ENCODE measurements at regions not wholly inside any gene's neighbourhood (a gene's known extent, or its start where the extent isn't known, plus 50 kb on each side); places are given as distances from the start of the nearest gene placed in this dataset.

- ChIA-PET CTCF (interaction anchor here (1.0 kb wide), 1 partner anchor 13 kb away, joined by 3 read pairs; no protein-coding TSS in a partner anchor), POLR2A (no interaction called here)
- TF ChIP-seq CTCF (IDR thresholded peaks at IDR 0.05; ENCODE audit: control extremely low read depth, extremely low read depth, low read depth, missing control alignments): no peak
- no peak for DNase-seq (ENCODE audit: extremely low spot score)
Measured at GRCh38 chr2:7956126-7956689, 725.6 kb upstream of the ID2 start.

- POLR2A ChIA-PET: no interaction called here
- no peak for DNase-seq (ENCODE audit: extremely low spot score)
- no peak for TF ChIP-seq CTCF (IDR thresholded peaks at IDR 0.05; ENCODE audit: control extremely low read depth, extremely low read depth, low read depth, missing control alignments)
- CTCF ChIA-PET: no interaction called here
Measured at GRCh38 chr2:7961550-7961949, 720.3 kb upstream of the ID2 start.

GRCh38 chr2:7962161-7962560 lies 719.7 kb upstream of the ID2 start:
- CTCF ChIA-PET: interaction anchor here (0.7 to 1.5 kb wide), 2 partner anchors 10 kb away, joined by 3 read pairs; no protein-coding TSS in a partner anchor
- no peak for TF ChIP-seq CTCF (IDR thresholded peaks at IDR 0.05; ENCODE audit: control extremely low read depth, extremely low read depth, low read depth, missing control alignments)
- DNase-seq (ENCODE audit: extremely low spot score): no peak
- POLR2A ChIA-PET: no interaction called here

GRCh38 chr2:7963787-7964186 lies 718.1 kb upstream of the ID2 start:
- POLR2A ChIA-PET: no interaction called here
- no peak for TF ChIP-seq CTCF (IDR thresholded peaks at IDR 0.05; ENCODE audit: control extremely low read depth, extremely low read depth, low read depth, missing control alignments)
- no peak for DNase-seq (ENCODE audit: extremely low spot score)
- CTCF ChIA-PET: interaction anchor here (1.5 kb wide), 1 partner anchor 8 kb away, joined by 3 read pairs; no protein-coding TSS in a partner anchor

GRCh38 chr2:7966032-7966431 lies 715.8 kb upstream of the ID2 start:
- POLR2A ChIA-PET: no interaction called here
- CTCF ChIA-PET: no interaction called here

GRCh38 chr2:7967707-7968405 lies 714.0 kb upstream of the ID2 start:
- ChIA-PET CTCF (interaction anchor here (1.2 to 1.7 kb wide), 2 partner anchors 9 to 19 kb away, joined by 4 read pairs; no protein-coding TSS in a partner anchor), POLR2A (no interaction called here)
- TF ChIP-seq CTCF (IDR thresholded peaks at IDR 0.05; ENCODE audit: control extremely low read depth, extremely low read depth, low read depth, missing control alignments): no peak
- DNase-seq (ENCODE audit: extremely low spot score): no peak

More at GRCh38 chr2:7966032-7966431, 715.8 kb upstream of the ID2 start:
- no peak for TF ChIP-seq CTCF (IDR thresholded peaks at IDR 0.05; ENCODE audit: control extremely low read depth, extremely low read depth, low read depth, missing control alignments)
- no peak for DNase-seq (ENCODE audit: extremely low spot score)
